H9 (cell line): ENCODE measurements at regions not wholly inside any gene's neighbourhood (a gene's known extent, or its start where the extent isn't known, plus 50 kb on each side); places are given as distances from the start of the nearest gene placed in this dataset.

Experiments used
- DNase-seq: peaks from one replicate; pipeline ENCODE4 v3.0.0-alpha.2; 2017
- H2AFZ ChIP-seq: one replicate; pipeline ENCODE4 v1.6.1; 2013; ENCODE audit warnings: mild to moderate bottlenecking, low read length, control low read depth, moderate library complexity
- H2AK5ac ChIP-seq: 2 replicates; pipeline ENCODE4 v1.6.1; 2013; ENCODE audit warnings: low read length, control low read depth, mixed read lengths; ENCODE audit not compliant: insufficient read length
- H2BK120ac ChIP-seq: one replicate; pipeline ENCODE4 v1.6.1; 2013; ENCODE audit warnings: low read depth, mild to moderate bottlenecking, low read length, control low read depth, inconsistent platforms; ENCODE audit not compliant: poor library complexity, severe bottlenecking
- H2BK12ac ChIP-seq: 2 replicates; pipeline ENCODE4 v1.6.1; 2013; ENCODE audit warnings: low read length, control low read depth, mixed read lengths, low read depth; ENCODE audit not compliant: insufficient read length
- H2BK15ac ChIP-seq: 2 replicates; pipeline ENCODE4 v1.6.1; 2013; ENCODE audit warnings: low read depth, low read length, control low read depth
- H2BK20ac ChIP-seq: one replicate; pipeline ENCODE4 v1.6.1; 2013; ENCODE audit warnings: low read depth, mild to moderate bottlenecking, low read length, control low read depth, inconsistent platforms; ENCODE audit not compliant: poor library complexity, severe bottlenecking
- H2BK5ac ChIP-seq: 2 replicates; pipeline ENCODE4 v1.6.1; 2013; ENCODE audit warnings: low read length, control low read depth, mixed read lengths; ENCODE audit not compliant: insufficient read length
- H3K14ac ChIP-seq: 2 replicates; pipeline ENCODE4 v1.6.1; 2013; ENCODE audit warnings: low read length, control low read depth; ENCODE audit not compliant: insufficient read depth
- H3K18ac ChIP-seq: 2 replicates; pipeline ENCODE4 v1.6.1; 2013; ENCODE audit warnings: low read depth, mild to moderate bottlenecking, mixed read lengths, low read length, control low read depth; ENCODE audit not compliant: insufficient read length
- H3K23ac ChIP-seq: 2 replicates; pipeline ENCODE4 v1.6.1; 2013; ENCODE audit warnings: low read length, control low read depth, mixed read lengths, low read depth; ENCODE audit not compliant: insufficient read length
- H3K23me2 ChIP-seq: 2 replicates; pipeline ENCODE4 v1.6.1; 2013; ENCODE audit warnings: low read depth, mild to moderate bottlenecking, mixed read lengths, low read length, control low read depth; ENCODE audit not compliant: insufficient read length, poor library complexity, severe bottlenecking
- H3K27ac ChIP-seq: 2 replicates; pipeline ENCODE4 v1.5.1; 2013; ENCODE audit warnings: low read length, control low read depth, mixed read lengths, low read depth; ENCODE audit not compliant: insufficient read length
- H3K27me3 ChIP-seq: 2 replicates; pipeline ENCODE4 v1.6.1; 2013; ENCODE audit warnings: low read length, control low read depth, inconsistent platforms; ENCODE audit not compliant: insufficient read depth
- H3K4ac ChIP-seq: 2 replicates; pipeline ENCODE4 v1.6.1; 2013; ENCODE audit warnings: low read depth, mild to moderate bottlenecking, control low read depth, inconsistent platforms, low read length, moderate library complexity
- H3K4me1 ChIP-seq: 2 replicates; pipeline ENCODE4 v1.6.1; 2013; ENCODE audit warnings: low read length, control low read depth, inconsistent platforms; ENCODE audit not compliant: insufficient read depth
- H3K4me2 ChIP-seq: 2 replicates; pipeline ENCODE4 v1.6.1; 2013; ENCODE audit warnings: low read length, control low read depth, mixed read lengths; ENCODE audit not compliant: insufficient read length, insufficient read depth
- H3K56ac ChIP-seq: 2 replicates; pipeline ENCODE4 v1.6.1; 2013; ENCODE audit warnings: low read depth, mild to moderate bottlenecking, mixed read lengths, low read length, control low read depth; ENCODE audit not compliant: insufficient read length
- H3K79me1 ChIP-seq: 2 replicates; pipeline ENCODE4 v1.6.1; 2013; ENCODE audit warnings: low read depth, mild to moderate bottlenecking, moderate library complexity, low read length, control low read depth, inconsistent platforms; ENCODE audit not compliant: insufficient read depth, poor library complexity, severe bottlenecking
- H3K79me2 ChIP-seq: 2 replicates; pipeline ENCODE4 v1.6.1; 2013; ENCODE audit warnings: low read length, control low read depth, inconsistent platforms; ENCODE audit not compliant: insufficient read depth
- H3K9ac ChIP-seq: 2 replicates; pipeline ENCODE4 v1.6.1; 2013; ENCODE audit warnings: low read length, control low read depth, mixed read lengths; ENCODE audit not compliant: insufficient read length; ENCODE audit errors: extremely low read depth
- H3K9me3 ChIP-seq: one replicate; pipeline ENCODE4 v1.6.1; 2013; ENCODE audit warnings: low read depth, low read length, inconsistent platforms; ENCODE audit not compliant: control insufficient read depth
- H3T11ph ChIP-seq: one replicate; pipeline ENCODE4 v1.6.1; 2013; ENCODE audit warnings: mild to moderate bottlenecking, low read length, control low read depth, inconsistent platforms
- H4K20me1 ChIP-seq: one replicate; pipeline ENCODE4 v1.6.1; 2013; ENCODE audit not compliant: control insufficient read depth, insufficient read length, insufficient read depth
- H4K5ac ChIP-seq: 2 replicates; pipeline ENCODE4 v1.6.1; 2013; ENCODE audit warnings: low read depth, mild to moderate bottlenecking, mixed read lengths, low read length, control low read depth; ENCODE audit not compliant: insufficient read length
- H4K8ac ChIP-seq: replicated peaks from 2 replicates; pipeline ENCODE4 v1.6.1; 2013; ENCODE audit warnings: low read length, control low read depth, mixed read lengths, low read depth; ENCODE audit not compliant: insufficient read length
- H4K91ac ChIP-seq: 2 replicates; pipeline ENCODE4 v1.6.1; 2013; ENCODE audit warnings: low read depth, mild to moderate bottlenecking, moderate library complexity, mixed read lengths, low read length, control low read depth; ENCODE audit not compliant: insufficient read length
- H3K27ac Mint-ChIP-seq, 3 experiments: 2 replicates in 2 of 3; 3 replicates in 1 of 3; pipeline ENCODE4 v1.8.0; 2020 to 2021; ENCODE audit warnings: mixed read lengths in 3 of 3, mild to moderate bottlenecking in 1 of 3, moderate library complexity in 1 of 3
- H3K27me3 Mint-ChIP-seq: 2 replicates; pipeline ENCODE4 v1.8.0; 2021; ENCODE audit warnings: low read depth, mild to moderate bottlenecking, moderate library complexity, mixed read lengths
- H3K36me3 Mint-ChIP-seq, 3 experiments: 2 replicates in 2 of 3; 3 replicates in 1 of 3; pipeline ENCODE4 v1.8.0; 2020 to 2021; ENCODE audit warnings: low read depth in 3 of 3, mixed read lengths in 3 of 3; ENCODE audit not compliant: insufficient read depth in 1 of 3
- H3K4me1 Mint-ChIP-seq, 2 experiments: 2 replicates each; pipeline ENCODE4 v1.8.0; 2020; ENCODE audit warnings: mixed read lengths in 2 of 2
- H3K4me3 Mint-ChIP-seq, 2 experiments: 2 replicates in 1 of 2; 3 replicates in 1 of 2; pipeline ENCODE4 v1.8.0; 2020 to 2021; ENCODE audit warnings: mild to moderate bottlenecking in 2 of 2, mixed read lengths in 2 of 2, moderate library complexity in 1 of 2
- H3K9me3 Mint-ChIP-seq, 2 experiments: 2 replicates in 1 of 2; 3 replicates in 1 of 2; pipeline ENCODE4 v1.8.0; 2020; ENCODE audit warnings: mild to moderate bottlenecking in 2 of 2, mixed read lengths in 2 of 2, moderate library complexity in 1 of 2
- CTCF ChIP-seq: fragments of 200-600 bp; sonication (generic); conservative IDR thresholded peaks from 3 replicates; pipeline ENCODE4 v1.8.0; 2021; ENCODE audit warnings: antibody characterized with exemption, mild to moderate bottlenecking
- WGBS: extraction: QIAGEN DNeasy Blood & Tissue Kit; methylation state at CpG from one replicate; pipeline ENCODE4 v1.1.7; 2013; ENCODE audit warnings: missing lambda C conversion rate, low lambda C conversion rate, mixed read lengths; ENCODE audit not compliant: insufficient read length; ENCODE audit errors: extremely low coverage; 5-methylcytosine and 5-hydroxymethylcytosine counted together

- no CpG with 5 or more reads among the region's 3 CpGs for WGBS
- H3K4me3 Mint-ChIP-seq = no peak overlapping the region
These were observed 75.6 kb upstream of the TSC22D1 start for GRCh38 chr13:44651724-44652123.

More at GRCh38 chr13:44651724-44652123, 75.6 kb upstream of the TSC22D1 start:
- Histone ChIP-seq H3K27me3 (no peaks in the 10 kb centered on the region), H2BK120ac (no peak overlapping the region), H3K23me2 (no peaks in the 10 kb centered on the region), H2BK12ac (no peak overlapping the region), H3K18ac (no peak overlapping the region), H4K20me1 (no peaks in the 10 kb centered on the region), H4K8ac (no peak overlapping the region), H3K23ac (no peak overlapping the region), H3K79me1 (no peaks in the 10 kb centered on the region), H3K9ac (no peak overlapping the region), H3K9me3 (no peaks in the 10 kb centered on the region), H4K91ac (no peak overlapping the region), H3K4me1 (peaks cover 3% of the 10 kb centered on the region; the same call in 1 of the 2 replicates), H3K4me2 (no peak overlapping the region), H4K5ac (no peak overlapping the region), H3T11ph (no peak overlapping the region), H2BK20ac (no peak overlapping the region), H2AFZ (no peak overlapping the region), H2BK15ac (no peak overlapping the region), H3K27ac (no peak overlapping the region), H3K4ac (no peak overlapping the region), H3K79me2 (no peaks in the 10 kb centered on the region), H2AK5ac (no peak overlapping the region), H2BK5ac (no peak overlapping the region), H3K56ac (no peak overlapping the region), H3K14ac (no peak overlapping the region)
- no peak for TF ChIP-seq CTCF
- DNase-seq = no peak
- Mint-ChIP-seq H3K27me3 (peaks cover 2% of the 10 kb centered on the region; the same call in 1 of the 2 replicates), H3K27ac (no peak overlapping the region), H3K36me3 (no peaks in the 10 kb centered on the region), H3K9me3 (no peaks in the 10 kb centered on the region), H3K4me1 (peaks cover 23 to 25% of the 10 kb centered on the region in 2 experiments)
